Kidney (tissue), 13 donors: ENCODE measurements at regions not wholly inside any gene's neighbourhood (a gene's known extent, or its start where the extent isn't known, plus 50 kb on each side); places are given as distances from the start of the nearest gene placed in this dataset.

Experiments used
- DNase-seq, 5 donors: peaks; one replicate each; pipeline ENCODE4 v3.0.0-alpha.2; 2013 to 2020
- FAIRE-seq: peaks from 2 replicates; lab custom pipeline; 2012; peaks lifted over from hg19 to GRCh38; lab: Jason Lieb, UNC
- H3K27ac ChIP-seq, 2 donors: one replicate each; pipeline ENCODE4 v1.7.0; 2013; ENCODE audit warnings: low read depth in 2 of 2, low read length in 2 of 2, inconsistent platforms in 1 of 2
- H3K27me3 ChIP-seq: one replicate; pipeline ENCODE4 v1.7.1; 2013; ENCODE audit warnings: low read length, inconsistent platforms; ENCODE audit not compliant: control insufficient read depth, insufficient read depth
- H3K36me3 ChIP-seq, 3 donors: one replicate each; pipeline versions ENCODE4 v1.7.0 to v1.7.1; 2013; ENCODE audit warnings: low read length in 3 of 3, control low read depth in 1 of 3, inconsistent platforms in 1 of 3; ENCODE audit not compliant: insufficient read depth in 3 of 3, control insufficient read depth in 2 of 3
- H3K4me1 ChIP-seq, 3 donors: one replicate each; pipeline versions ENCODE4 v1.7.0 to v1.7.1; 2013; ENCODE audit warnings: low read length in 3 of 3, inconsistent platforms in 1 of 3, low read depth in 1 of 3; ENCODE audit not compliant: control insufficient read depth in 2 of 3, insufficient read depth in 2 of 3
- H3K4me3 ChIP-seq, 3 donors: one replicate each; pipeline versions ENCODE4 v1.7.0 to v1.8.1; 2013; ENCODE audit warnings: low read length in 3 of 3, control low read depth in 1 of 3, inconsistent platforms in 1 of 3
- H3K9ac ChIP-seq, 3 donors: one replicate each; pipeline versions ENCODE4 v1.7.0 to v1.7.1; 2013; ENCODE audit warnings: low read length in 3 of 3, control low read depth in 1 of 3, inconsistent platforms in 1 of 3
- H3K9me3 ChIP-seq, 3 donors: one replicate each; pipeline versions ENCODE4 v1.7.0 to v1.7.1; 2013; ENCODE audit warnings: low read length in 3 of 3, control low read depth in 1 of 3, inconsistent platforms in 1 of 3; ENCODE audit not compliant: control insufficient read depth in 2 of 3, insufficient read depth in 1 of 3
- CTCF ChIP-seq: IDR thresholded peaks from 3 replicates; pipeline ENCODE4 v1.5.1; 2012; ENCODE audit warnings: mild to moderate bottlenecking, moderate library complexity, borderline replicate concordance; ENCODE audit not compliant: insufficient read depth; ENCODE audit errors: extremely low read depth
- intact Hi-C: fragments of 100-400 bp; cut with DNase I; formaldehyde crosslinking; loops from one replicate; pipeline ENCODE4 v1.11.1; 2022
- donor health status: control.
- donor health status: control.
- donor health status: control.
- donor health status: control.
- donor health status: control.
- donor health status: DM: yes; HTN: yes; CAD: no.
- donor health status: Normal renal cell carcinoma (clear cell type).

DNA sequence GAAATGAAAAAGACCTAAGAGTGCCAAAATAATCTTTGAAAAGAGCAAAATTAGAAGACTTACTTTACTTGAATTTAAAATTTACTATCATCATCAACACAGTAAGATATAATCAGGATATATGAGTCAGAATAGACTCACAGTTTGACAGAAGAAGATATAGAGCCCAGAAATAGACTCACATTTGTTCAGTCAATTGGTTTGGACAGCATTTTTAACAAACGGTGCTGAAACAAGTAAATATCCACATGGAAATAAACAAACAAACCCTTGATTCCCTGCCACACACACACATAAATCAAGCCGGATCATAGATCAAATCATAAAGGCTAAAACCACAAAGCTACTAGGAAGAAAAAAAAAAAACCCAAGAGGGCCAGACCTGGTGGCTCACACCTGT, 291.1 kb downstream of the ADGRG6 start:
- no peak for TF ChIP-seq CTCF
- Histone ChIP-seq H3K27me3 (no peaks in the 10 kb centered on the region), H3K9me3 (no peaks in the 10 kb centered on the region), H3K4me1 (no peaks in the 10 kb centered on the region), H3K9ac (no peak overlapping the region), H3K36me3 (no peaks in the 10 kb centered on the region), H3K4me3 (no peak overlapping the region), H3K27ac (no peak overlapping the region)
- intact Hi-C loops = no loop called here
- DNase-seq (no peak), FAIRE-seq (no peak)

GRCh38 chr6:142597836-142598235, 296.0 kb downstream of the ADGRG6 start:
- Histone ChIP-seq H3K36me3 (no peaks in the 10 kb centered on the region), H3K4me3 (no peak overlapping the region), H3K4me1 (no peaks in the 10 kb centered on the region), H3K27ac (no peak overlapping the region), H3K9me3 (no peaks in the 10 kb centered on the region), H3K27me3 (no peaks in the 10 kb centered on the region), H3K9ac (no peak overlapping the region)
- FAIRE-seq = no peak
- TF ChIP-seq CTCF = no peak
- no peak for DNase-seq
- intact Hi-C loops = no loop called here

GRCh38 chr6:142601427-142601826, 299.6 kb downstream of the ADGRG6 start:
- H3K4me1 ChIP-seq = no peaks in the 10 kb centered on the region
- no peaks in the 10 kb centered on the region for H3K36me3 ChIP-seq
- H3K4me3 ChIP-seq = no peak overlapping the region
- H3K27ac ChIP-seq = no peak overlapping the region
- no peaks in the 10 kb centered on the region for H3K27me3 ChIP-seq
- no peaks in the 10 kb centered on the region for H3K9me3 ChIP-seq
- H3K9ac ChIP-seq = no peak overlapping the region
- no peak for TF ChIP-seq CTCF
- DNase-seq (no peak), FAIRE-seq (no peak)
- intact Hi-C loops = no loop called here

GRCh38 chr6:142602972-142603371, 301.2 kb downstream of the ADGRG6 start:
- H3K9ac ChIP-seq = no peak overlapping the region
- no peaks in the 10 kb centered on the region for H3K4me1 ChIP-seq
- no peaks in the 10 kb centered on the region for H3K36me3 ChIP-seq
- no peak for TF ChIP-seq CTCF
- H3K9me3 ChIP-seq = no peaks in the 10 kb centered on the region
- no peak for FAIRE-seq
- no peak overlapping the region for H3K27ac ChIP-seq
- H3K27me3 ChIP-seq = no peaks in the 10 kb centered on the region
- no peak overlapping the region for H3K4me3 ChIP-seq
- no peak for DNase-seq
- intact Hi-C loops = no loop called here
